ENCODE measurements at regions not wholly inside any gene's neighbourhood (a gene's known extent, or its start where the extent isn't known, plus 50 kb on each side); places are given as distances from the start of the nearest gene placed in this dataset.

DNA sequence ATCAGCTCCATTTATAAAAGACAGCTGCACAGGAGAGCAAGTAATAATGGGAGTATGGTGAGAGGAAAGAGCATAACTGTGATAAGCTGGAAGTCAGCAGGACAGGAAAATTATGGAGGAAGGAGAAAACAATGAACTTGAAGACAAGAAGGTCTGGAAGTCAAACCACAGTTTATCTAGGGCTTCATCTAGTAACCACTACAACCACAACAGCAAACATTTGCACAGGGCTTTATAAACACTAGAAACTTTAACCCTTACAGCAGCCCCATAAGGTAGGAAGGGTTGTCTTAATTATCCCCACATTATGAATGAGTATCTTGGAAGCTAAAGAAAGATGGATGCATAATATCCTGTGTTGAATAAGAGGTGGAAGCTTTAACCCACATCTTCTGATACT is 820.8 kb downstream of the IGSF11 start (continued):
- TF ChIP-seq JUNB (IDR thresholded peaks at IDR 0.05; ENCODE audit: unreplicated experiment) (no peak), EZH2 (IDR thresholded peaks at IDR 0.05; ENCODE audit: low read depth, unreplicated experiment) (no peak), STAT1 (IDR thresholded peaks at IDR 0.05; ENCODE audit: unreplicated experiment) (no peak), ZNF114 (CRISPR knock-in tag; IDR thresholded peaks at IDR 0.05) (no peak)
- TF ChIP-seq, protein P1, sequence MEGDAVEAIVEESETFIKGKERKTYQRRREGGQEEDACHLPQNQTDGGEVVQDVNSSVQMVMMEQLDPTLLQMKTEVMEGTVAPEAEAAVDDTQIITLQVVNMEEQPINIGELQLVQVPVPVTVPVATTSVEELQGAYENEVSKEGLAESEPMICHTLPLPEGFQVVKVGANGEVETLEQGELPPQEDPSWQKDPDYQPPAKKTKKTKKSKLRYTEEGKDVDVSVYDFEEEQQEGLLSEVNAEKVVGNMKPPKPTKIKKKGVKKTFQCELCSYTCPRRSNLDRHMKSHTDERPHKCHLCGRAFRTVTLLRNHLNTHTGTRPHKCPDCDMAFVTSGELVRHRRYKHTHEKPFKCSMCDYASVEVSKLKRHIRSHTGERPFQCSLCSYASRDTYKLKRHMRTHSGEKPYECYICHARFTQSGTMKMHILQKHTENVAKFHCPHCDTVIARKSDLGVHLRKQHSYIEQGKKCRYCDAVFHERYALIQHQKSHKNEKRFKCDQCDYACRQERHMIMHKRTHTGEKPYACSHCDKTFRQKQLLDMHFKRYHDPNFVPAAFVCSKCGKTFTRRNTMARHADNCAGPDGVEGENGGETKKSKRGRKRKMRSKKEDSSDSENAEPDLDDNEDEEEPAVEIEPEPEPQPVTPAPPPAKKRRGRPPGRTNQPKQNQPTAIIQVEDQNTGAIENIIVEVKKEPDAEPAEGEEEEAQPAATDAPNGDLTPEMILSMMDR (conservative IDR thresholded peaks at IDR 0.05; ENCODE audit: low read depth in 2 of 2) = no peak

- Histone ChIP-seq H3K9me2 (ENCODE audit: insufficient read depth) (no peaks in the 10 kb centered on the region; the same call in 1 of the 2 replicates), H3K79me2 (replicated peaks; ENCODE audit: insufficient read depth) (no peaks in the 10 kb centered on the region), H3K4me2 (no peak overlapping the region)
- TF ChIP-seq REST (IDR thresholded peaks at IDR 0.05; ENCODE audit: unreplicated experiment) (no peak), EZH2phosphoT487 (IDR thresholded peaks at IDR 0.05; ENCODE audit: unreplicated experiment) (no peak), ZNF114 (CRISPR knock-in tag; IDR thresholded peaks at IDR 0.05) (no peak), ZNF462 (CRISPR knock-in tag; IDR thresholded peaks at IDR 0.05) (no peak), STAT1 (IDR thresholded peaks at IDR 0.05; ENCODE audit: unreplicated experiment) (no peak), ETS1 (IDR thresholded peaks at IDR 0.05) (no peak), EZH2 (IDR thresholded peaks at IDR 0.05; ENCODE audit: low read depth, unreplicated experiment) (no peak), JUNB (IDR thresholded peaks at IDR 0.05; ENCODE audit: unreplicated experiment) (no peak)
- TF ChIP-seq, protein P1 (conservative IDR thresholded peaks at IDR 0.05; ENCODE audit: low read depth in 2 of 2) = no peak
Measured at GRCh38 chr3:118226206-118226605, 808.4 kb downstream of the IGSF11 start.

More at GRCh38 chr3:118226206-118226605, 808.4 kb downstream of the IGSF11 start:
- Histone ChIP-seq H3F3A (replicated peaks; ENCODE audit: low read depth) (no peaks in the 10 kb centered on the region), H3K4me1 (ENCODE audit: insufficient read depth) (no peaks in the 10 kb centered on the region), H3K4me3 (no peak overlapping the region), H3K36me3 (ENCODE audit: insufficient read depth) (no peaks in the 10 kb centered on the region), H4K20me1 (replicated peaks; ENCODE audit: insufficient read depth) (no peaks in the 10 kb centered on the region), H3K27ac (ENCODE audit: low read depth) (no peak overlapping the region), H2AFZ (0 out of 2 replicates have a peak overlapping the region, but pooled peaks have one; percentile 23), H3K27me3 (ENCODE audit: insufficient read depth) (no peaks in the 10 kb centered on the region)
- Mint-ChIP-seq H3K27ac (no peak overlapping the region), H3K4me3 (no peak overlapping the region), H3K4me1 (no peaks in the 10 kb centered on the region), H3K36me3 (ENCODE audit: low read depth) (no peaks in the 10 kb centered on the region), H3K27me3 (ENCODE audit: insufficient read depth, low read depth, poor library complexity) (peaks cover 2% of the 10 kb centered on the region), H3K9me3 (peaks cover 10% of the 10 kb centered on the region; the same call in 2 of the 3 replicates)
- ATAC-seq = no peak
- DNase-seq (ENCODE audit: low spot score) = no peak

Data from GM23338 (cell line).